ENCODE measurements at regions not wholly inside any gene's neighbourhood (a gene's known extent, or its start where the extent isn't known, plus 50 kb on each side); places are given as distances from the start of the nearest gene placed in this dataset.
A peak's percentile ranks its signal among the peaks of the same experiment; 100 is the strongest.

GRCh38 chr5:3709068-3709716 is 113.6 kb downstream of the IRX1 start:
- intact Hi-C loops (cut with DNase I; ENCODE audit: low total_unique reads), result no loop called here
- WGBS, 2 donors, result 57 to 70% methylated on average over 11 of the region's 11 CpGs
- no peak for TF ChIP-seq POLR2A (IDR thresholded peaks at IDR 0.05)
- no peak for TF ChIP-seq CTCF (IDR thresholded peaks at IDR 0.05)
- no peak for DNase-seq (ENCODE audit: low spot score in 2 of 2)
- no peak overlapping the region for H3K4me3 ChIP-seq (ENCODE audit: low read depth, poor library complexity, severe bottlenecking)

DNA sequence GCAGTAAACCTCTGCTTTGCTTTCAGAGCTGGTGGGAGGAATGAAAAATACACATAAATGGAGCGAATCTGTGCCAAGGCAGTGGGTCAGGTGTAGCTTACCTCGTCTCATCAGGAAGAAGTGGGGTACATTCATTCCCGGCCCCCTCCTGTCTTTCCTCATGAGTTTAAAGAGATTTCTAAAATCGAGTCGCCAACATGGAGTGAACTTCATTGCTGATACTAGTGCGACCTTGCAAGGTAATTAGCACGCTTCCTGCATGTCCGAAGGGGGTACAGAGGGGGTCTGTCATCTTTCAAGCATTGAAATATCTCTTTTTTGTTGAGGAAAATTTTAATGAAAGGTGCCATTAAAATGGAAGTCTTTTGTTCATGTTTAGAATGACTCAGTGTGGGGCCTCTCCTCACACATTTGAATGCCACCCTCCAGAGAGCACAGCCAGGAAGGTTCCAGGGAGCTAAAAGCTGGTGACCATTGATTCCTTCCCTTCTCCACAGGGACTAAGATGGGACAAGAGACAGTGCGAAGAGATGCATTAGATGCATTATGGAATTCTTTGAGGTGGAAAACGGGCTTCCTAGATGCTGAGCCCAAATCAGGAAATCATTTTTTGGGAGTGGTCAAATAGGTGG is 114.2 kb downstream of the IRX1 start:
- H3K4me3 ChIP-seq (ENCODE audit: low read depth, poor library complexity, severe bottlenecking), result no peak overlapping the region
- TF ChIP-seq CTCF (IDR thresholded peaks at IDR 0.05) (no peak), POLR2A (IDR thresholded peaks at IDR 0.05) (no peak)
- DNase-seq (ENCODE audit: low spot score in 2 of 2), result no peak
- WGBS, 2 donors, result 73 to 74% methylated on average over 10 of the region's 10 CpGs
- intact Hi-C loops (cut with DNase I; ENCODE audit: low total_unique reads), result no loop called here

- H3K4me3 ChIP-seq (ENCODE audit: low read depth, poor library complexity, severe bottlenecking), result no peak overlapping the region
- DNase-seq (ENCODE audit: low spot score in 2 of 2), result peak; percentile 60 to 91
- WGBS, 2 donors, result 50 to 54% methylated on average over 9 of the region's 9 CpGs
- intact Hi-C loops (cut with DNase I; ENCODE audit: low total_unique reads), result no loop called here
- TF ChIP-seq POLR2A (IDR thresholded peaks at IDR 0.05) (no peak), CTCF (IDR thresholded peaks at IDR 0.05) (no peak)
Observed at GRCh38 chr5:3715062-3715461, 119.4 kb downstream of the IRX1 start.

DNA sequence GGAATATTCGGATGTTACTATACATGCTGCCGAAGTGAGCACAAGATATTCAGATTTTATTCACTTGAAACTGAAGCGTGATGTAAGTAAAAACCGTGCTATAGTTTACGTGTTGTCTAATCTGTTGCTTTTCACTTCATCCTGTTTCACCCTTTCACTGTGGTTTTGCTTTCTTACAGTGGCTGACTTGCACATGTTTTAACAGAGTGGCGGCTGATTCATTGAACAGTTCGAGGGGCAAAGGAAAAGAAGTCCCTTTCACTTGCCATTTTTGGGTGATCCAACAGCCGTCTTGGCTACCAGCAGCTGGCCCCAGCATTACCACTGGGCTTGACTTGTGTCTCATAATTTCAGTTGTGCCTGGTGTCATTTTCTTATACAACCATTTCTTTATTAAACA is 134.0 kb downstream of the IRX1 start:
- intact Hi-C loops (cut with DNase I; ENCODE audit: low total_unique reads), result no loop called here
- DNase-seq (ENCODE audit: low spot score in 2 of 2), result no peak
- TF ChIP-seq POLR2A (IDR thresholded peaks at IDR 0.05), result no peak
- 78 to 83% methylated on average over 8 of the region's 8 CpGs for WGBS, 2 donors
- no peak overlapping the region for H3K4me3 ChIP-seq (ENCODE audit: low read depth, poor library complexity, severe bottlenecking)

- intact Hi-C loops (cut with DNase I; ENCODE audit: low total_unique reads), result loop anchor here (5.0 kb wide), 1 partner anchor 1292 kb away; no protein-coding TSS in a partner anchor
- TF ChIP-seq POLR2A (IDR thresholded peaks at IDR 0.05) (no peak), CTCF (IDR thresholded peaks at IDR 0.05) (no peak)
- H3K4me3 ChIP-seq (ENCODE audit: low read depth, poor library complexity, severe bottlenecking), result no peak overlapping the region
- WGBS, 2 donors, result 84 to 91% methylated on average over 6 of the region's 6 CpGs
- no peak for DNase-seq (ENCODE audit: low spot score in 2 of 2)
Observed at GRCh38 chr5:3734632-3735031, 139.0 kb downstream of the IRX1 start.

DNA sequence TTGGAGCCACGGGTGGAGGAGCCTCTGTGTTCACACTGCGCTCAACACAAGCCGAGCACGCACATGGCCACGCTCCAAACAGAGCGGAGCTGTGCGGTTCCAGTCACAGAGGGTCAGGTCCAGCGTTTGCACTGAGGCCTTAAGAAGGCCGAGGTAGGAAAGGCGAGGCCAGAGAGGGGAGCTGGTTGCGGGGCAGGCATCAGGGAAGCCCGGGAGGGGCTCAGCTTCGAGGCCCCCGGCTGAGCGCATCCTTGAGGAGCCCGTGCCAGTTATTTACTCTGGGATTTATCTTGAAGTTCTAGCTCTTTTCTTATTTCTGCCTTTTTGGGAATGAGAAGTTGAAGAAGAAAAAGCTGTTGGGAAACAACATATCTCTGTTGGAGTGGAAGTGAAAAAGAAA is 140.8 kb downstream of the IRX1 start:
- TF ChIP-seq POLR2A (IDR thresholded peaks at IDR 0.05) (no peak), CTCF (IDR thresholded peaks at IDR 0.05) (no peak)
- WGBS, 2 donors, result 80 to 83% methylated on average over 16 of the region's 16 CpGs
- intact Hi-C loops (cut with DNase I; ENCODE audit: low total_unique reads), result loop anchor here (5.0 kb wide), 1 partner anchor 1294 kb away; no protein-coding TSS in a partner anchor

More for the DNA sequence above, 140.8 kb downstream of the IRX1 start:
- no peak for DNase-seq (ENCODE audit: low spot score in 2 of 2)
- H3K4me3 ChIP-seq (ENCODE audit: low read depth, poor library complexity, severe bottlenecking), result no peak overlapping the region
